HG03175 (cell line): ENCODE measurements at regions not wholly inside any gene's neighbourhood (a gene's known extent, or its start where the extent isn't known, plus 50 kb on each side); places are given as distances from the start of the nearest gene placed in this dataset.

Source experiments
- ATAC-seq: cut with Tn5 transposase; IDR thresholded peaks from one replicate; pipeline ENCODE4 v1.9.1; 2021; ENCODE audit warnings: mild to moderate bottlenecking, moderate library complexity; ENCODE audit not compliant: unreplicated experiment

- ATAC-seq, result no peak
Observed at GRCh38 chr3:189500299-189500698, 130.9 kb upstream of the TP63 start.

- ATAC-seq, result no peak
Observed at GRCh38 chr3:189500798-189501495, 130.2 kb upstream of the TP63 start.

GRCh38 chr3:189502256-189502655, 128.9 kb upstream of the TP63 start:
- no peak for ATAC-seq

- no peak for ATAC-seq
Observed at GRCh38 chr3:189502676-189503257, 128.4 kb upstream of the TP63 start.

- peak; percentile 67 for ATAC-seq
Observed at GRCh38 chr3:189507856-189508255, 123.3 kb upstream of the TP63 start.

GRCh38 chr3:189508784-189509501, 122.2 kb upstream of the TP63 start:
- ATAC-seq, result no peak

GRCh38 chr3:189512039-189512438, 119.2 kb upstream of the TP63 start:
- ATAC-seq, result peak; percentile 70

GRCh38 chr3:189512821-189513220, 118.4 kb upstream of the TP63 start:
- no peak for ATAC-seq

- no peak for ATAC-seq
Observed at GRCh38 chr3:189513281-189514117, 117.7 kb upstream of the TP63 start.

- no peak for ATAC-seq
Observed at GRCh38 chr3:189516039-189516438, 115.2 kb upstream of the TP63 start.

- ATAC-seq, result no peak
Observed at GRCh38 chr3:189517981-189518380, 113.2 kb upstream of the TP63 start.

GRCh38 chr3:189519458-189519857, 111.7 kb upstream of the TP63 start:
- ATAC-seq, result no peak

GRCh38 chr3:189529468-189529867, 101.7 kb upstream of the TP63 start:
- no peak for ATAC-seq

- ATAC-seq, result no peak
Observed at GRCh38 chr3:189529889-189530471, 101.2 kb upstream of the TP63 start.

- ATAC-seq, result no peak
Observed at GRCh38 chr3:189530822-189531221, 100.4 kb upstream of the TP63 start.

- no peak for ATAC-seq
Observed at GRCh38 chr3:189531271-189531670, 99.9 kb upstream of the TP63 start.

GRCh38 chr3:189534531-189534930, 96.7 kb upstream of the TP63 start:
- ATAC-seq, result no peak

GRCh38 chr3:189537135-189537534, 94.1 kb upstream of the TP63 start:
- no peak for ATAC-seq

- no peak for ATAC-seq
Observed at GRCh38 chr3:189547448-189547847, 83.7 kb upstream of the TP63 start.

- ATAC-seq, result no peak
Observed at GRCh38 chr3:189548053-189548452, 83.1 kb upstream of the TP63 start.

GRCh38 chr3:189551007-189551406, 80.2 kb upstream of the TP63 start:
- no peak for ATAC-seq
